ENCODE measurements at regions not wholly inside any gene's neighbourhood (a gene's known extent, or its start where the extent isn't known, plus 50 kb on each side); places are given as distances from the start of the nearest gene placed in this dataset.

DNA sequence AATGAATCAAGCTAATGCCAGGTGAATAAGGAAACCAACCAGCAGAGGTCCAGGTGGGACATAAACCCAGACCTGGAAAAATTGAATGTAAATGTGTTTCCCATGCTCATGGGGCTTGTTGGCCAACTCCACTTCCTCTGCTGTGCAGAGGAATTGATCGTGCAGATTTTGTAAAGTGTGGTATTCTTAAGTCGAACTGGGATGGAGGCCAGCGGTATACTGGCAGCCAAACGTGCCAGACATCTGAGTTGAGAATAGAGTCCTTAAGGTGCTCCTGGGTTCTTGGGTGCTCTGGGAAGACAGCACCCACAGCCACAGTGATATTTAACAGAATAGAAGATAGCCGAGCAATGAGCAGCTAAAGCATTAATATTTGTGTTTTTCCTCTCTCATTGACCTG is 146.5 kb upstream of the LGALSL start:
- TF ChIP-seq POLR2AphosphoS5 (IDR thresholded peaks at IDR 0.05; ENCODE audit: low read depth, low read length) (no peak), CHD2 (IDR thresholded peaks at IDR 0.05; ENCODE audit: low read length, partially characterized antibody) (no peak), PBX3 (IDR thresholded peaks at IDR 0.05) (no peak), GATA2 (CRISPR knock-in tag; IDR thresholded peaks at IDR 0.05) (no peak), RAD21 (IDR thresholded peaks at IDR 0.05; ENCODE audit: low read length) (no peak)
- TF ChIP-seq, protein P1, sequence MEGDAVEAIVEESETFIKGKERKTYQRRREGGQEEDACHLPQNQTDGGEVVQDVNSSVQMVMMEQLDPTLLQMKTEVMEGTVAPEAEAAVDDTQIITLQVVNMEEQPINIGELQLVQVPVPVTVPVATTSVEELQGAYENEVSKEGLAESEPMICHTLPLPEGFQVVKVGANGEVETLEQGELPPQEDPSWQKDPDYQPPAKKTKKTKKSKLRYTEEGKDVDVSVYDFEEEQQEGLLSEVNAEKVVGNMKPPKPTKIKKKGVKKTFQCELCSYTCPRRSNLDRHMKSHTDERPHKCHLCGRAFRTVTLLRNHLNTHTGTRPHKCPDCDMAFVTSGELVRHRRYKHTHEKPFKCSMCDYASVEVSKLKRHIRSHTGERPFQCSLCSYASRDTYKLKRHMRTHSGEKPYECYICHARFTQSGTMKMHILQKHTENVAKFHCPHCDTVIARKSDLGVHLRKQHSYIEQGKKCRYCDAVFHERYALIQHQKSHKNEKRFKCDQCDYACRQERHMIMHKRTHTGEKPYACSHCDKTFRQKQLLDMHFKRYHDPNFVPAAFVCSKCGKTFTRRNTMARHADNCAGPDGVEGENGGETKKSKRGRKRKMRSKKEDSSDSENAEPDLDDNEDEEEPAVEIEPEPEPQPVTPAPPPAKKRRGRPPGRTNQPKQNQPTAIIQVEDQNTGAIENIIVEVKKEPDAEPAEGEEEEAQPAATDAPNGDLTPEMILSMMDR (IDR thresholded peaks at IDR 0.05): no peak
- TF ChIP-seq, protein P2, sequence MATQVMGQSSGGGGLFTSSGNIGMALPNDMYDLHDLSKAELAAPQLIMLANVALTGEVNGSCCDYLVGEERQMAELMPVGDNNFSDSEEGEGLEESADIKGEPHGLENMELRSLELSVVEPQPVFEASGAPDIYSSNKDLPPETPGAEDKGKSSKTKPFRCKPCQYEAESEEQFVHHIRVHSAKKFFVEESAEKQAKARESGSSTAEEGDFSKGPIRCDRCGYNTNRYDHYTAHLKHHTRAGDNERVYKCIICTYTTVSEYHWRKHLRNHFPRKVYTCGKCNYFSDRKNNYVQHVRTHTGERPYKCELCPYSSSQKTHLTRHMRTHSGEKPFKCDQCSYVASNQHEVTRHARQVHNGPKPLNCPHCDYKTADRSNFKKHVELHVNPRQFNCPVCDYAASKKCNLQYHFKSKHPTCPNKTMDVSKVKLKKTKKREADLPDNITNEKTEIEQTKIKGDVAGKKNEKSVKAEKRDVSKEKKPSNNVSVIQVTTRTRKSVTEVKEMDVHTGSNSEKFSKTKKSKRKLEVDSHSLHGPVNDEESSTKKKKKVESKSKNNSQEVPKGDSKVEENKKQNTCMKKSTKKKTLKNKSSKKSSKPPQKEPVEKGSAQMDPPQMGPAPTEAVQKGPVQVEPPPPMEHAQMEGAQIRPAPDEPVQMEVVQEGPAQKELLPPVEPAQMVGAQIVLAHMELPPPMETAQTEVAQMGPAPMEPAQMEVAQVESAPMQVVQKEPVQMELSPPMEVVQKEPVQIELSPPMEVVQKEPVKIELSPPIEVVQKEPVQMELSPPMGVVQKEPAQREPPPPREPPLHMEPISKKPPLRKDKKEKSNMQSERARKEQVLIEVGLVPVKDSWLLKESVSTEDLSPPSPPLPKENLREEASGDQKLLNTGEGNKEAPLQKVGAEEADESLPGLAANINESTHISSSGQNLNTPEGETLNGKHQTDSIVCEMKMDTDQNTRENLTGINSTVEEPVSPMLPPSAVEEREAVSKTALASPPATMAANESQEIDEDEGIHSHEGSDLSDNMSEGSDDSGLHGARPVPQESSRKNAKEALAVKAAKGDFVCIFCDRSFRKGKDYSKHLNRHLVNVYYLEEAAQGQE (IDR thresholded peaks at IDR 0.05; ENCODE audit: low read depth, low read length): no peak

Data from SK-N-SH (cell line).